HG02588 (cell line): ENCODE measurements at regions not wholly inside any gene's neighbourhood (a gene's known extent, or its start where the extent isn't known, plus 50 kb on each side); places are given as distances from the start of the nearest gene placed in this dataset.

Experiments used
- ATAC-seq: cut with Tn5 transposase; IDR thresholded peaks from one replicate; pipeline ENCODE4 v1.9.1; 2021; ENCODE audit warnings: mild to moderate bottlenecking, moderate library complexity; ENCODE audit not compliant: unreplicated experiment

- ATAC-seq, result no peak
These were observed 208.9 kb upstream of the WSCD1 start for GRCh38 chr17:5861246-5861645.

- ATAC-seq, result no peak
These were observed 208.3 kb upstream of the WSCD1 start for GRCh38 chr17:5861854-5862253.

- ATAC-seq, result no peak
These were observed 207.8 kb upstream of the WSCD1 start for GRCh38 chr17:5862395-5862794.

- ATAC-seq, result no peak
These were observed 205.2 kb upstream of the WSCD1 start for GRCh38 chr17:5864741-5865657.

- no peak for ATAC-seq
These were observed 203.2 kb upstream of the WSCD1 start for GRCh38 chr17:5866978-5867377.

GRCh38 chr17:5869041-5869745, 201.0 kb upstream of the WSCD1 start:
- no peak for ATAC-seq

- no peak for ATAC-seq
These were observed 199.8 kb upstream of the WSCD1 start for GRCh38 chr17:5870231-5870953.

- ATAC-seq, result no peak
These were observed 198.5 kb upstream of the WSCD1 start for GRCh38 chr17:5871666-5872065.

- no peak for ATAC-seq
These were observed 197.3 kb upstream of the WSCD1 start for GRCh38 chr17:5872831-5873230.

GRCh38 chr17:5873781-5874180, 196.4 kb upstream of the WSCD1 start:
- ATAC-seq, result no peak

- no peak for ATAC-seq
These were observed 195.7 kb upstream of the WSCD1 start for GRCh38 chr17:5874486-5874885.

- ATAC-seq, result no peak
These were observed 192.8 kb upstream of the WSCD1 start for GRCh38 chr17:5877366-5877765.

- no peak for ATAC-seq
These were observed 192.2 kb upstream of the WSCD1 start for GRCh38 chr17:5877948-5878347.

- ATAC-seq, result no peak
These were observed 188.3 kb upstream of the WSCD1 start for GRCh38 chr17:5881849-5882248.

GRCh38 chr17:5883775-5884665, 186.2 kb upstream of the WSCD1 start:
- no peak for ATAC-seq

- no peak for ATAC-seq
These were observed 184.8 kb upstream of the WSCD1 start for GRCh38 chr17:5885336-5885735.

- no peak for ATAC-seq
These were observed 181.4 kb upstream of the WSCD1 start for GRCh38 chr17:5888811-5889210.

- ATAC-seq, result no peak
These were observed 177.1 kb upstream of the WSCD1 start for GRCh38 chr17:5892921-5893675.

GRCh38 chr17:5893741-5894140, 176.4 kb upstream of the WSCD1 start:
- no peak for ATAC-seq

GRCh38 chr17:5895276-5895675, 174.9 kb upstream of the WSCD1 start:
- ATAC-seq, result no peak
